AG04450 (cell line): ENCODE measurements at regions not wholly inside any gene's neighbourhood (a gene's known extent, or its start where the extent isn't known, plus 50 kb on each side); places are given as distances from the start of the nearest gene placed in this dataset.

Experiments
- CTCF ChIA-PET: fragments of 300-600, 350-600 bp; formaldehyde crosslinking; extraction: SDS; loops from one replicate; lab custom pipeline; 2022; ENCODE audit warnings: antibody characterized with exemption, inconsistent platforms; lab: Charles Lee
- POLR2A ChIA-PET: fragments of 350-600 bp; formaldehyde crosslinking; extraction: SDS; loops from one replicate; lab custom pipeline; 2021; ENCODE audit warnings: antibody characterized with exemption, inconsistent platforms; lab: Yijun Ruan, JAX
- DNase-seq: peaks from one replicate; pipeline ENCODE4 v3.0.0-alpha.2; 2011; ENCODE audit warnings: low read depth, low spot score
- H3K27ac ChIP-seq: one replicate; pipeline ENCODE4 v1.5.1; 2012; ENCODE audit warnings: low read depth, low read length, control low read depth
- H3K27me3 ChIP-seq: one replicate; pipeline ENCODE4 v1.6.0; 2012; ENCODE audit warnings: low read length; ENCODE audit not compliant: control insufficient read depth, insufficient read depth
- H3K4me3 ChIP-seq: 2 replicates; pipeline ENCODE4 v1.5.1; 2011; ENCODE audit warnings: mild to moderate bottlenecking, low read depth, low read length, control low read depth
- H3K9me3 ChIP-seq: 2 replicates; pipeline ENCODE4 v1.5.1; 2012; ENCODE audit warnings: low read length; ENCODE audit not compliant: control insufficient read depth, insufficient read depth
- CTCF ChIP-seq: IDR thresholded peaks from 2 replicates; pipeline ENCODE4 v1.5.1; 2011; ENCODE audit warnings: low read depth, low read length, control low read depth, inconsistent platforms

- Histone ChIP-seq H3K27ac (no peak overlapping the region), H3K27me3 (no peaks in the 10 kb centered on the region), H3K9me3 (peaks cover 5% of the 10 kb centered on the region), H3K4me3 (no peak overlapping the region)
- no peak for TF ChIP-seq CTCF
- POLR2A ChIA-PET = no interaction called here
- DNase-seq = no peak
- CTCF ChIA-PET = no interaction called here
Measured at GRCh38 chr4:36779601-36780000, 464.9 kb upstream of the NWD2 start.

GRCh38 chr4:36785973-36786372 lies 458.6 kb upstream of the NWD2 start:
- H3K27me3 ChIP-seq = no peaks in the 10 kb centered on the region
- H3K27ac ChIP-seq = no peak overlapping the region
- H3K4me3 ChIP-seq = no peak overlapping the region
- TF ChIP-seq CTCF = no peak
- DNase-seq = no peak
- ChIA-PET CTCF (no interaction called here), POLR2A (no interaction called here)
- peaks cover 6% of the 10 kb centered on the region for H3K9me3 ChIP-seq

GRCh38 chr4:36786519-36786918 lies 458.0 kb upstream of the NWD2 start:
- no peak for DNase-seq
- H3K4me3 ChIP-seq = no peak overlapping the region
- H3K27me3 ChIP-seq = no peaks in the 10 kb centered on the region
- POLR2A ChIA-PET = no interaction called here
- CTCF ChIA-PET = no interaction called here
- no peak for TF ChIP-seq CTCF
- peaks cover 6% of the 10 kb centered on the region for H3K9me3 ChIP-seq
- H3K27ac ChIP-seq = no peak overlapping the region

- POLR2A ChIA-PET = no interaction called here
- CTCF ChIA-PET = no interaction called here
- Histone ChIP-seq H3K9me3 (no peaks in the 10 kb centered on the region; the same call in 1 of the 2 replicates), H3K4me3 (no peak overlapping the region), H3K27me3 (no peaks in the 10 kb centered on the region), H3K27ac (no peak overlapping the region)
- no peak for DNase-seq
- TF ChIP-seq CTCF = no peak
Measured at GRCh38 chr4:36794716-36795115, 449.8 kb upstream of the NWD2 start.

GRCh38 chr4:36812149-36812548 lies 432.4 kb upstream of the NWD2 start:
- Histone ChIP-seq H3K9me3 (peaks cover 5% of the 10 kb centered on the region), H3K27me3 (no peaks in the 10 kb centered on the region), H3K27ac (no peak overlapping the region), H3K4me3 (no peak overlapping the region)
- ChIA-PET CTCF (no interaction called here), POLR2A (no interaction called here)
- no peak for TF ChIP-seq CTCF
- DNase-seq = no peak
